PC-9 (cell line): ENCODE measurements at regions not wholly inside any gene's neighbourhood (a gene's known extent, or its start where the extent isn't known, plus 50 kb on each side); places are given as distances from the start of the nearest gene placed in this dataset.

Experiments
- BruUV-seq: library from RNA; stranded (reverse); fragments of 400-500 nt; replicated peaks from 2 replicates; lab custom pipeline; 2021; lab: Mats Ljungman, UMichigan
- CTCF ChIA-PET: fragments of 300-600 bp; sonication (Branson Sonifier 250); formaldehyde crosslinking; loops from one replicate; lab custom pipeline; 2022; ENCODE audit warnings: antibody characterized with exemption; lab: Charles Lee
- POLR2A ChIA-PET: fragments of 300-600 bp; sonication (Branson Sonifier 250); formaldehyde crosslinking; loops from one replicate; lab custom pipeline; 2022; ENCODE audit warnings: antibody characterized with exemption; ENCODE audit not compliant: unreplicated experiment; lab: Charles Lee
- DNase-seq, 2 experiments: peaks; one replicate each; pipeline versions ENCODE4 v3.0.0 to v3.0.0-alpha.2; 2015 to 2022; ENCODE audit warnings: mixed read lengths in 1 of 2
- H2AFZ ChIP-seq: fragments of 200-600 bp; sonication (generic); 2 replicates; pipeline ENCODE4 v1.8.1; 2017; ENCODE audit warnings: antibody characterized with exemption
- H3F3A ChIP-seq: fragments of 200-600 bp; sonication (generic); 2 replicates; pipeline ENCODE4 v1.8.1; 2017; ENCODE audit warnings: antibody characterized with exemption, mild to moderate bottlenecking, low read depth; ENCODE audit not compliant: insufficient read depth
- H3K27ac ChIP-seq: fragments of 200-600 bp; sonication (generic); 2 replicates; pipeline ENCODE4 v1.6.1; 2016; ENCODE audit warnings: mixed run types
- H3K27me3 ChIP-seq: fragments of 200-600 bp; sonication (generic); 2 replicates; pipeline ENCODE4 v1.6.1; 2016; ENCODE audit warnings: low read depth, mixed run types; ENCODE audit not compliant: insufficient read depth
- H3K36me3 ChIP-seq: fragments of 200-600 bp; sonication (generic); 2 replicates; pipeline ENCODE4 v1.6.1; 2016; ENCODE audit warnings: low read depth, mixed run types
- H3K4me1 ChIP-seq: fragments of 200-600 bp; sonication (generic); replicated peaks from 2 replicates; pipeline ENCODE4 v1.6.1; 2016; ENCODE audit warnings: mixed run types; ENCODE audit not compliant: insufficient read depth
- H3K4me2 ChIP-seq: fragments of 200-600 bp; sonication (generic); 2 replicates; pipeline ENCODE4 v1.6.1; 2017; ENCODE audit warnings: mixed run types
- H3K4me3 ChIP-seq: fragments of 200-600 bp; sonication (generic); 2 replicates; pipeline ENCODE4 v1.6.1; 2016; ENCODE audit warnings: mixed run types
- H3K79me2 ChIP-seq: fragments of 200-600 bp; sonication (generic); 2 replicates; pipeline ENCODE4 v1.6.1; 2017; ENCODE audit warnings: low read depth, mixed run types
- H3K9me2 ChIP-seq: fragments of 200-600 bp; sonication (generic); 2 replicates; pipeline ENCODE4 v1.8.1; 2017; ENCODE audit warnings: mild to moderate bottlenecking; ENCODE audit not compliant: insufficient read depth
- H3K9me3 ChIP-seq: fragments of 200-600 bp; sonication (generic); 2 replicates; pipeline ENCODE4 v1.8.1; 2016; ENCODE audit warnings: low read depth; ENCODE audit not compliant: insufficient read depth
- H4K20me1 ChIP-seq: fragments of 200-600 bp; sonication (generic); 2 replicates; pipeline ENCODE4 v1.8.1; 2017; ENCODE audit not compliant: insufficient read depth
- CTCF ChIP-seq: fragments of 200-600 bp; sonication (generic); conservative IDR thresholded peaks from 2 replicates; pipeline ENCODE4 v1.6.1; 2017; ENCODE audit warnings: mixed run types, antibody characterized with exemption, mild to moderate bottlenecking, moderate library complexity
- EZH2 ChIP-seq: fragments of 200-600 bp; sonication (generic); IDR thresholded peaks from 2 replicates; pipeline ENCODE4 v1.8.0; 2017; ENCODE audit warnings: antibody characterized with exemption, low read depth
- intact Hi-C: fragments of 100-400 bp; cut with micrococcal nuclease; formaldehyde crosslinking; loops from one replicate; pipeline ENCODE4 v1.10.0; 2022; ENCODE audit not compliant: unreplicated experiment

GRCh38 chr13:66200555-66200954 lies 1029.6 kb downstream of the PCDH9 start:
- Histone ChIP-seq H3K27me3 (no peaks in the 10 kb centered on the region), H3F3A (no peaks in the 10 kb centered on the region), H3K4me2 (no peak overlapping the region), H4K20me1 (no peaks in the 10 kb centered on the region), H2AFZ (no peak overlapping the region), H3K9me2 (no peaks in the 10 kb centered on the region), H3K4me1 (no peaks in the 10 kb centered on the region), H3K36me3 (no peaks in the 10 kb centered on the region), H3K4me3 (no peak overlapping the region), H3K79me2 (no peaks in the 10 kb centered on the region), H3K27ac (no peak overlapping the region), H3K9me3 (no peaks in the 10 kb centered on the region)
- BruUV-seq = no TSS peak
- intact Hi-C loops = no loop called here
- TF ChIP-seq EZH2 (no peak), CTCF (no peak)
- POLR2A ChIA-PET = no interaction called here
- no peak for DNase-seq
- CTCF ChIA-PET = no interaction called here

GRCh38 chr13:66195238-66195637 lies 1034.9 kb downstream of the PCDH9 start:
- no peak overlapping the region for H3K4me2 ChIP-seq
- no peaks in the 10 kb centered on the region for H3K9me2 ChIP-seq
- no peaks in the 10 kb centered on the region for H3K4me1 ChIP-seq
- no peaks in the 10 kb centered on the region for H4K20me1 ChIP-seq
- no peaks in the 10 kb centered on the region for H3K36me3 ChIP-seq
- H3K27ac ChIP-seq = no peak overlapping the region
- POLR2A ChIA-PET = no interaction called here
- no peak for TF ChIP-seq CTCF
- TF ChIP-seq EZH2 = no peak
- H3F3A ChIP-seq = no peaks in the 10 kb centered on the region
- CTCF ChIA-PET = no interaction called here
- no TSS peak for BruUV-seq
- no peak overlapping the region for H2AFZ ChIP-seq
- no peaks in the 10 kb centered on the region for H3K79me2 ChIP-seq
- no peak overlapping the region for H3K4me3 ChIP-seq
- no peaks in the 10 kb centered on the region for H3K9me3 ChIP-seq
- no peak for DNase-seq
- no peaks in the 10 kb centered on the region for H3K27me3 ChIP-seq
- intact Hi-C loops = no loop called here

GRCh38 chr13:66189986-66190385 lies 1040.2 kb downstream of the PCDH9 start:
- H3K4me1 ChIP-seq = no peaks in the 10 kb centered on the region
- no peaks in the 10 kb centered on the region for H4K20me1 ChIP-seq
- no peaks in the 10 kb centered on the region for H3F3A ChIP-seq
- H3K27ac ChIP-seq = no peak overlapping the region
- H3K79me2 ChIP-seq = no peaks in the 10 kb centered on the region
- BruUV-seq = no TSS peak
- POLR2A ChIA-PET = no interaction called here
- H2AFZ ChIP-seq = no peak overlapping the region
- H3K27me3 ChIP-seq = no peaks in the 10 kb centered on the region
- H3K4me2 ChIP-seq = no peak overlapping the region
- H3K4me3 ChIP-seq = no peak overlapping the region
- TF ChIP-seq EZH2 = no peak
- TF ChIP-seq CTCF = no peak
- intact Hi-C loops = no loop called here
- CTCF ChIA-PET = no interaction called here
- no peaks in the 10 kb centered on the region for H3K36me3 ChIP-seq
- no peaks in the 10 kb centered on the region for H3K9me2 ChIP-seq
- DNase-seq = no peak
- H3K9me3 ChIP-seq = no peaks in the 10 kb centered on the region
